DND-41 (cell line): ENCODE measurements at regions not wholly inside any gene's neighbourhood (a gene's known extent, or its start where the extent isn't known, plus 50 kb on each side); places are given as distances from the start of the nearest gene placed in this dataset.

Source experiments
- EZH2 ChIP-seq: IDR thresholded peaks from 3 replicates; pipeline ENCODE4 v1.6.1; 2012; ENCODE audit warnings: borderline replicate concordance, low read depth, mild to moderate bottlenecking, moderate library complexity, low read length, inconsistent platforms; ENCODE audit not compliant: severe bottlenecking
- TF ChIP-seq, protein P1 (sequence below): IDR thresholded peaks from 2 replicates; pipeline ENCODE4 v1.5.1; 2012; ENCODE audit warnings: borderline replicate concordance, low read length, moderate library complexity, mild to moderate bottlenecking; ENCODE audit not compliant: poor library complexity, severe bottlenecking; ENCODE audit errors: extremely low read depth

DNA sequence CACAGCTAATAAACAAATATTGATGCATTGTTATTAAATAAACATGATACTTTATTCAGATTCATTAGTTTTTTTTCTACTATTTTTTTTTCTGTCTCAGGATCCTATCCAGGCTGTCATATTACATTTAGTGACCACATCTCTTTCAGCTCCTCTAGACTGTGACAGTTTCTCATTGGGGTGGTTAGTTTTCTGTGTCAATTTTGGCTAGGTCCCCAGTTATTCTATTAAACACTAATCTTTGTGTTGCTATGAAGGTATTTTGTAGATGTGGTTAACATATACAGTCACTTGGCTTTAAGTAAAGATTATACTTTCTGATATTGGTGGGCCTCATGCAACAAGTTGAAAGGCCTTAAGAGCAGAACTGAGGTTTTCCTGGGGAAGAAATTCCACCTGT is 563.0 kb downstream of the LRRC70 start:
- TF ChIP-seq, protein P1, sequence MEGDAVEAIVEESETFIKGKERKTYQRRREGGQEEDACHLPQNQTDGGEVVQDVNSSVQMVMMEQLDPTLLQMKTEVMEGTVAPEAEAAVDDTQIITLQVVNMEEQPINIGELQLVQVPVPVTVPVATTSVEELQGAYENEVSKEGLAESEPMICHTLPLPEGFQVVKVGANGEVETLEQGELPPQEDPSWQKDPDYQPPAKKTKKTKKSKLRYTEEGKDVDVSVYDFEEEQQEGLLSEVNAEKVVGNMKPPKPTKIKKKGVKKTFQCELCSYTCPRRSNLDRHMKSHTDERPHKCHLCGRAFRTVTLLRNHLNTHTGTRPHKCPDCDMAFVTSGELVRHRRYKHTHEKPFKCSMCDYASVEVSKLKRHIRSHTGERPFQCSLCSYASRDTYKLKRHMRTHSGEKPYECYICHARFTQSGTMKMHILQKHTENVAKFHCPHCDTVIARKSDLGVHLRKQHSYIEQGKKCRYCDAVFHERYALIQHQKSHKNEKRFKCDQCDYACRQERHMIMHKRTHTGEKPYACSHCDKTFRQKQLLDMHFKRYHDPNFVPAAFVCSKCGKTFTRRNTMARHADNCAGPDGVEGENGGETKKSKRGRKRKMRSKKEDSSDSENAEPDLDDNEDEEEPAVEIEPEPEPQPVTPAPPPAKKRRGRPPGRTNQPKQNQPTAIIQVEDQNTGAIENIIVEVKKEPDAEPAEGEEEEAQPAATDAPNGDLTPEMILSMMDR = no peak
- TF ChIP-seq EZH2 = no peak
